NCI-H524 treated with DMSO at 0.1 percent for 48 hours (cell line): ENCODE measurements at regions not wholly inside any gene's neighbourhood (a gene's known extent, or its start where the extent isn't known, plus 50 kb on each side); places are given as distances from the start of the nearest gene placed in this dataset.
"Not testable (repeated sequence)": the region's sequence is repeated elsewhere in the genome, so short reads cannot be mapped to it uniquely, and the experiment has no call there.

Experiments used
- DNase-seq: peaks from one replicate; lab custom pipeline; 2025; lab: John Stamatoyannopoulos, UW

DNA sequence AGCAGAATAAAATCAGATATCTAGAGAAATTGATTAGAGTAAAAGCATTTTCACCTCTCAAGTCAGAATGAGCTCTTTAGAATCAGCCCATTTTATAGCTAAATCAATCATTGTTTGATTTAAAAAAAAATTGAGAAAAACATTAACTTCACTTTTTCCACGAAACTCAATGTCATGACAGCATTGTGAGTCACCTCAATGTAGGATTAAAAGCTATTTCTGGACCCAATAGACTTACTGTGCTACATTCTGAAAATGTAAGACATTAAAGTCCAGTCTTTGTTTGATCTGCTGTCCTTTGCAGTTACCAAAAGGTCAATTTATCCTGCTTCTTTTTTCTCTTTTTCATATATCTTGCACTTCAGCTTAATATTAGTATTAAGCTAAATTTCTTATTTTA lies 519.4 kb upstream of the ZNF337 start:
- no peak for DNase-seq

DNA sequence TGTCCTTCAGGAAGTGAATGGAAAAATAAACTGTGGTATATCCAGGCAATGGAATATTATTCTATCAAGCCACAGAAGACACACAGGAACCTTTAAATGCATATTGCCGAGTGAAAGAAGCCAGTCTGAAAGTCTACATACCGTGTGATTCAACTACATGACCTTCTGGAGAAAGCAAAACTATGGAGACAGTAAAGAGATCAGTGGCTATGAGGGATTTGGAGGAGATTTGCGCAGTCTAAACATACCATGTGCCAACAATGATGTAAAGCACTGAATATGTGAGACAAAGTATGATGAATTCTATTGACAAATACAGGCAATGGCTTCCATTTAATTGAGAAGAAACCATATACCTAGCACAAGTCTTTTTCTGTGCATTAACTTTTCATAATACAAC lies 518.3 kb upstream of the ZNF337 start:
- DNase-seq = no peak

DNA sequence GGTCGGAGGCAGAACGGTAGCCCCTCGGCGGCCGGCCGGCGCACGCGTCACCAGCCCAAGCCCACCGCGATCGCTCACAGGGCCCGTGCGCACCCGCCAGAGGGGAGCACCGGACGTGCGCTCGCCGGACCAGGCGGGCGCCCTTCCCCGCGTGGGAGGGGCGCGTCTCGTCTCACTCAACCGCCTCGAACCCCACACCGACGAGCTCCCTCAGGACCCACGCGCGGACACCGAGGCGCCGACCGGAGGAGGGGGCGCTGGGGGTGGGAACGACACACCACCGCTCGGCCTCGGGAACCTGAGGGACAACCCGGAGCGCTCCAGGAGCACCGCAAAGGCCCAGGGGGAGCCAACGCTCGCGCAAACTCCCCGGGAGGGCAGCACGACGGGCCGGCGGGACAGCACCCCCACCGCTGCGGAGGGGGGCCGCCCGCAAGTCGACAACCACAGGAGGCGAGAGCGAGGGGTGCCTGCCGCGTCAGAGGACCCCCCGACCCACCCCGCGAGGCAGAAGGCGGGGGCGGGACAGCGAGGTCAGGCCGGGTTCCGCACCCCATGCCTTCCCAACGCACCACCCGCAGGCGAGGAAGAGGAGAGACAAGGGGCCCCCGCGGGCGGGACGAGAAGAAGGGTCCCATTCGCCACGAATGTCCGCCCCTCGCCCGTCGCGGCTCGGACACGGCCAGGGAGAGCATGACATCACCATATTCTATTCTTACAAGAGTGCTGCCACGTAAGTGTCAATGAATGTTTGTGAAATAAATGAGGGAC lies 512.7 kb upstream of the ZNF337 start:
- DNase-seq = no peak

DNA sequence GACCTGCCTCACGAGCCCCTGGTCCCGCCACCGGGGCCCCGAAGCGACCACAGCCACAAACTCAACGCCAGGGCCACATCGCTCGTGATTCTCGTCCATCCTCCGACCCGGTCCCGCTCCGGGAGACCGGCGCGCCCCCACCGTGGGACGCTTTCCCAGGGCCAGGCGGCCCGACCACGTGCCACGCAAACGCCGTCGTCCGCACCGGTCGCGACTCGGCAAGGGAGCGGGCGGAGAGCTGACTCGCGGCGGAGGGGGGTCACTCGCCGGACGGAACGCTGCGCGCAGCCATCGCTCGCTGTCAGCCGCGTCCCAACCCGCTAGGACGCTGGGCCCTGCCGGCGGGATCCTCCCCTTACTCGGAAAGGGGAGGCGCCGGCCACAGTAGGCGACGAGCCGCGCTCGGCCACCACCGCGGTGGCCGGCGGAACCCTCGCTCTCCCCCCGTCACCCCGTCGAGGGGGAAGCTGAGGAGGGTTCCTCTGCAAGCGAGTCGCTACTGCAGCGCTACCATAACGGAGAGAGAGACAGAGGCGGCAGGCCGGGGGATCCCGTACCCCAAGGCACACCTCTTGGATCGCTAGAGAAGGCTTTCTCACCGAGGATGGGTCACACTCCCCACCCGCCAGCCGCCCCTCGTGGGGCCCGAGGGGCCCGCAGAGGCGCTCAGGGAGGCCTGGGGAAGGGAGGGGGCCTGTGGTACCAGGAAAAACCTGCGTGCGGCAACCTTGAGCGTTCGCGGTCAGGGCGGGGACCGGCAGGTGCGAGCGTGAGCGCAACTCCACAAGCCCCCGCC lies 511.8 kb upstream of the ZNF337 start:
- DNase-seq = peak; percentile 3

DNA sequence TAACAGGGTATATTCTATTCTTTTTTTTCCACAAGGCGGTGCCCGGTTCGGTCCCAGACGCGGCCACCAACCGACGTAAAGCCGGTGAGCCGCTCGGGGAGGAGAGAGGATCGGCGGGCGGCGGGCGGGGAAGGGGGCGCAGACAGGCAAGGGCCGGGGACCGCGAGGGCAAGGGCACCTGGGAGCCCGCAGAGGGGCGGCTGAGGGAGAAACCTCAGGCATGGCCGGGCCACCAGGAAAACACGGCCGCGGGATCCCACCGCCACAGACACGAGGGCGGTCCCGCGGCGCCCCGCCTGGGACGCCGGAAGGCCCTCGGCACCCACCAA lies 511.3 kb upstream of the ZNF337 start:
- DNase-seq = not testable (repeated sequence)

DNA sequence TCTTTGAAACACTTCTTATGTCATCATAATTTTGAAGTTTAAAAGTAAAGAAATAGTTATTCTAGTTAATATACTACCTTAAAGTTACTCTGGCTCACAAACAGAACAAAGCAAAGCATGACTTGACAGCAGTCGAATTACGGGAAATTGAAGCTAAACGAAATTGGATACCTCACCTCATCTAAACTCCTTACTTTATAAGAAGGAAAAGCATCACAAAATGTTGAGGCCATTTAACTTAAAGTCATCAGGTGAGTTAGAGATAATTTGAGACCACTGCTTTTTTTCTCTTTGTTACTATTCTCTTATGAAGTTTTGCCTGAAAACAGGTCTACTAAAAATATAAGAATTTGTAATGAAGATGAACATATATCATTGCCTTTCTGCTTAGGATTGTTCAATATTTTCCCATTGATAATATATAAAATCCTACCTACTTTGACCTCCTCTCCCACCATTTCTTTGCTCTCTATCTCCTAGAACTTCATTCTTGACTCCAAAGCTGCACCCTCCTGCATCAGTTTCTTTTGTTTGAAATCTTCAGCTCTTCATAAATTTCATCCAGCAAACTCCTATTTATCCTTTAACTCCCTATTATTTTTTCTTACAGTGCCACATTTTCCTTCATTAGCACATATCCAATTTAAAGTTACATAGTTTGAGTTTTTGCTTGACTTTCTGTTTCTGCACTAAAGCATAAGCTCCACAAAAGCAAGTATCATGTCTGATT lies 510.7 kb upstream of the ZNF337 start:
- no peak for DNase-seq

DNA sequence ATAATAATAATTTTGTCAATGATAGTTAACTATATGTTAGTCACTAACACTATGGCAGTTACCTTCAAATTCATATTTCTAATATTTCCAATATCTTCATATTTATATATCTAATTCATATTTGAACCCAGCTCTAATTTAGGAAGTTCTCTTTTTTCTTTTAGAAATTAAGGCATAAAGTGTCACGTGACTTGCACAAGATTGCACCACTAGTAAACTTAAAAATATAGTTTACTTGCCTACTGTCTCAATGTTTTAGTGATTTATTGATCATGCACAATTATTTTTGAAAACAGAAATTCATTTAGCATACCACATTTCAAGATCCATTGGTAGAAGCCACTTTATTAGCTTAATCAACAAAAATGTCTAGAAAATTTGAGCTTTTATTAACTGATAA lies 508.7 kb upstream of the ZNF337 start:
- DNase-seq = no peak

DNA sequence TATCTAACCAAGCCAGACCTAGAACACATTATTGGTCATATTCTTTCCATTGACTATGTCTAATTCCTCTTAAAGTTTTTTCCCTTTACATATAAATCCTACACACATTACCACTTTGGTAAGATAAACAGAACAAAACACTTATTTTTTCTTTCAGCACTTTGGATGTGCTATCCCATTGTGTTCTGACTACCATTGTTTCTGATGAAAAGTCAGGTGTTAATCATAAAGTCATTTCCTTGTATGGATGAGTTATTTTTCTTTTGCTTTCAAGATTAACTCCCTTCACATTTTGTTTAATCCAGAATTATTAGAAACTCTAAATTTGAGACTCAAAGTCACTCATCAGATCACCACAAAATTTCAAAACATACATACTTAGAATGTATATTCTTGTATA lies 504.4 kb upstream of the ZNF337 start:
- DNase-seq = not testable (repeated sequence)

DNA sequence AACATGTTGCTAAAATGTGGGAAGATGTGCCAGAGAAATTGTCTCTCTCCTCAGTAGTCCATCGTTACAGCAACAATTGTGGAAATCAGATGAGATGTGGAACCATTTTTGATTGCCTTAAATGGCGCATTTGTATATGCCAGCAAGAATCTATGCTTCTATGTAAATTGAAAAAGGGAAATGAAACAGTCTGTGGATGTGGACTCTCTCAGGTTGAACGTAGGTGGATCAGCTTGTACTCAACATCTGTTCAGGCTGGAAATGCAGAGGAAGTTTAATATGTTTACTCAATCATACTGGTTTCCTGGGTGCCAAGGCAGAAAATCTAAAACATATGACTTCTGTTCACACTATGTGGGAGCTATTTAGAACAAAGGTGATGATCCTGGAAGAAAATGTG lies 490.7 kb upstream of the ZNF337 start:
- not testable (repeated sequence) for DNase-seq

DNA sequence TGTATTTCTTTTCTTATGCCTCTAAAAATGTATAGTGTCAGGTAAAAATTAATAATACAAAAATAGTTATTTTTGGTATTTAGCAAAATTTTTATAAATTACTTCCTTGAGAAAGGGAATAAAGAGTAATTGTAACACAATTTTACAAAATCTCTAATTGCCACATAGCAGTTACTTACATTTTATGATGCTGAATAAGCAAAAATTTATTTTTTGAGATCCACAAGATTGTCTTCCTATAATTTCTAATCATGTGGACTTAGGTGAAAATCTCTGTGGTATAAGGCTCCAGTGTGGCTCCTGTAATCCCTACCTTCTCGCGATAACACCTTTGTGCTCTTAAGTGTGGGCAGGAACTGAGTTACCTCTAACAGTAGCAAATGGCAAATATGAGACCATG lies 487.1 kb upstream of the ZNF337 start:
- not testable (repeated sequence) for DNase-seq

DNA sequence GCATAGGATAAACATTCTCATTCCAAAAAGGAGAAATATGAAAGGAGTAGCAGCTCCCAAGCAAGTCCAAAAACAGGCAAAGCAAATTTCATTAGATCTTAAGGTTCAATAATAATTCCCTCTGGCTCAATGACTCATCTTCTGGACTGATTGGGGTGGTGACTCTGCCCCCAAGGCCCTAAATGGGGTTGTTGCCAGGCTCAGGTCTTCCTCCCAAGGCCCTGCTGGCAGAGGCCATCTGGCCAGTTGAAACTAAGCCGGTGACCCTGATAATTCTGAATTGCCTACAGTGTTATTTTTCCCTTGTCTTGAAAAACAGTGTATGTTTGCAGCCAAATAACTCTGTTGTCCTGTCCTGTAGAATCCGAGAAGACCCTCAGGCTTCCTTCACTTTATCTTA lies 484.7 kb upstream of the ZNF337 start:
- DNase-seq = not testable (repeated sequence)

DNA sequence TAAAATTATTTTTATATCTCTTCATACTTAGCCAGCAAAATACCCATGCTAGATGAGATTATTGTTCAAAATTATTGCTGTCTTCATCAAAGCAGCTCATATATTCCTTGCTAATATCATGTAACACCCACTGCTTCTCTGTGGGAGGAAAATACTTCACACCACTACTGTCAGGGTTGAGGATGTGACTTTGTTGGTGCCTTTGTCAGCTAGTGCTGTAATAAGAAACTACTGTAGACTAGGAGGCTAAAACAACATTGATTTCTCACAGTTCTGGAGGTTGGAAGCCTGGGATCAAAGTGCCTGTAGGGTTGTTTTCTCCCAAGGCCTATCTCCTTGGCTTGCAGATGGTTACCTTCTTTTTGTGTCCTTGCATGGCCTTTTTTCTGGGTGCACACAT lies 475.2 kb upstream of the ZNF337 start:
- not testable (repeated sequence) for DNase-seq

DNA sequence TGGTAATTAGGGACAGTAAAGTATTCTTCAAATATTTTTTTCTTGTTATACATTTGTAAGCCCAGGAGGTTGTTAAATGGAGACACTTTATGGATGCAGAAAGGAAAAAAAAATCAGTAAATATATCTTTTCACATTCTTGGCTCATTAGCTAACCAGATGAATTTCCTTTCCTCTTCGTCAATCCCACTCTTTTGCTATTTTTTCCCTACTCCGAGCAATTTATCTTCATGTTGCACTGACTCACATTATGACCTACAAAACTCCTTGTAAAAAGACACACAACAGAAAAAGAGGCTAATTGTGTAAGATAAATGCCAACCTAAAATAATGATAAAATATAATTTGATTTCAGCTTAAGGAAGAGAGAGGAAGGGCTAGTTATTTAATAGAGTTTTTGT lies 472.9 kb upstream of the ZNF337 start:
- no peak for DNase-seq

DNA sequence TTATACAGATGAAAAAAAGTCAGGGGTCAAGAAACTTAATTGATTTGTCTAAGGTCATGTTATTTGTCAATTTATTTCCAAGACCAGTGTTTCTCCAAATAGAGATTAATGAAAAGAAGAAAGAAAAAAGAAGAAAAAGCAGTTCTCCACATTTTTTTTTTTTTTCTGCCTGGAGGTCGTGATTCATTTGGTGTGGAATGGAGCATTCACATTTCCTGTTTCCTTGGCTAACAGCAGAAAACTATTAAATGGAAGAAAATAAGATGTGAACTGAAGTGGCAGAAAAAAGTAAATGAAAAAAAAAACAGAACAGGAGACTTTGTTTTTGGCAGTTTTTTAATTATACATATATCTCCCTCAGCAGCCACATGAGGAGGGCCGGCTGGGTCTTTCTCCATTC lies 470.8 kb upstream of the ZNF337 start:
- no peak for DNase-seq

DNA sequence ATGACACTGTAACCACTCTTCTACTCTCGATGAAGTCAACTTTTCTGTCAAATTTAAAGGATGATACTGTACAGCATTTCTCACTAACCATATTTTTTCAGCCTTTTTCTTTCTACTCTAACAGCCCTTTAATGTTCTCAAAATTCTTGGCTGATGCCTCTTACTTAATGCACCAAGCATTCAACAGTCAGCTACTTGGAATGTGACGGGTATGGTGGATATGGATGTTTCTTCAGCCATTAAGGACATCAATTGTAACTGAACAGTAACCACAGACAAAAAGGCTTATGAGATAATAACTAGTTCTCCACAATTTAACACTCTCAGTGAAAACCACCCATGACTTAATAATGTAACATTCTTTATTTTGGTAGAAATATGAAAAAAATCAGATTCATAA lies 467.2 kb upstream of the ZNF337 start:
- no peak for DNase-seq

DNA sequence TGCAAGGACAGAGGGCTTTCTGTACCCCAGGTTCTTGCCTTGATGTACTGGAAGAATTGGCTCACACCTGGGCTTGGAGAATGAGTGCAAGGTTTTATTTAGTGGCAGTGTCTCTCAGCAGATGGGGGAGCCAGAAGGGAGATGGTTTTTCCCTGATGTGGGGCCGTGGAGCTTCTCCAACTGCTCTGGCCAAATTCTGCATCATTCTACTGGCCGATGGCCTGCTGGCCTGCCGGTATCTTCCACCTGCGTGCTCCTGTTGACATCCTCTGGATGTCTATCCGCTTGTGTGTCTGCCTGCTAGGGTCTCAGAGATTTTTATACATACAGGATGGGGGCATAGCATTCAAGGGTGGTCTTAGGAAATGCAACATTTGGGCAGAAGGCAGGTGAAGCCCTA lies 466.5 kb upstream of the ZNF337 start:
- not testable (repeated sequence) for DNase-seq

DNA sequence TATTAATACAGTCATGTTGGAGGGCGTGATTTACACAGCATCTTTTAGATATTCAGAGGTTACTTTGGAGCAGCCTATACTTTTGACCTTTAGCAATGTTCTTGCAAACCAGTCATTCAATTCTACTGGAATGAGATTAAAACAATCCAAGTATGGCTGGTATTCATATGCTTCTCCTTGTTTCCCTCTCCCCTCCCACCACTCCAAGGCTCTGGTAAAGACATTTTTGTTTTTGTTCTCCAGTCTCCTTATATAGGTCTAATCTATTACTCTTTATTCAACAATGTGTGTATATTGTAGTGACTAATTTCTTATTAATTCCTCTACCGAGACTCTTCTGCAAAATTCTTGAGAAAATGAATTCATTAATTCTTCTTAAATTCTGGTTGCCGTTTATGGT lies 465.1 kb upstream of the ZNF337 start:
- not testable (repeated sequence) for DNase-seq

DNA sequence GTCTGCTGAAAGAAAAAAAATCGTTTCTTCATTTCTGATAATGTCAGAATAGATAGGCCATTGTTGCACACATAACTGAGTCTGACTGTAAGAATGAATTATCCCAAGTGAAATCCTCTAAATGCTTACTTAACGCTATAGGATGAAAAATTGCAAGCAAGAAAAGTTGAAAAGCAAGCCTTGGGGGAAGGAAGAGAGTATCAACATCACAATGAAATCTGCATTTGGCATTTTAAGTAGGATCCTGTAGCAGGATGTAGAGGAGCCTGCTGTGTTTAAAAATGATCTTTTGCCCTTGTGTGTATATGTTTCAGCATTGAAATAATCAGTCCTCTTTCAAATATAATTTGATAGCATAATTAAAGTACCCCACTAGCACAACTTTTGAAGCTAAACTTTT lies 464.3 kb upstream of the ZNF337 start:
- not testable (repeated sequence) for DNase-seq

DNA sequence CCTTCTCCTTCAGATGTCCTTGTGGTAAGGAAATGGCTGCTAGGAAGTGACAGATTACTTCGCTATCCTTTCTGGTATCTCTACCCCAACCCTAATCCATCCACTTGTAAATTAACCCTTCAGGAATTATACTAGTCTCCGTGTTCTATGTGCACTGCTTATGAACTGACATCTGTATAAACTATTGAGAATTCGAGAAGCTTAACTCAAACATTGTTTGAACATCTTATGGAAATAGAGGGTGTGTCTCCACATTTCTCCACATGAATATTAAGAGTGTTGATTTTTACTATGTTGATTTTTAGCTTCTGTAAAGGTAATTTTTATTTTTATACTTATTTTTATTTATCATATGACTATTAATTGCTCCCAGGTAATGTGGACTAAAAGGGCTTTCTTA lies 457.6 kb upstream of the ZNF337 start:
- DNase-seq = no peak

DNA sequence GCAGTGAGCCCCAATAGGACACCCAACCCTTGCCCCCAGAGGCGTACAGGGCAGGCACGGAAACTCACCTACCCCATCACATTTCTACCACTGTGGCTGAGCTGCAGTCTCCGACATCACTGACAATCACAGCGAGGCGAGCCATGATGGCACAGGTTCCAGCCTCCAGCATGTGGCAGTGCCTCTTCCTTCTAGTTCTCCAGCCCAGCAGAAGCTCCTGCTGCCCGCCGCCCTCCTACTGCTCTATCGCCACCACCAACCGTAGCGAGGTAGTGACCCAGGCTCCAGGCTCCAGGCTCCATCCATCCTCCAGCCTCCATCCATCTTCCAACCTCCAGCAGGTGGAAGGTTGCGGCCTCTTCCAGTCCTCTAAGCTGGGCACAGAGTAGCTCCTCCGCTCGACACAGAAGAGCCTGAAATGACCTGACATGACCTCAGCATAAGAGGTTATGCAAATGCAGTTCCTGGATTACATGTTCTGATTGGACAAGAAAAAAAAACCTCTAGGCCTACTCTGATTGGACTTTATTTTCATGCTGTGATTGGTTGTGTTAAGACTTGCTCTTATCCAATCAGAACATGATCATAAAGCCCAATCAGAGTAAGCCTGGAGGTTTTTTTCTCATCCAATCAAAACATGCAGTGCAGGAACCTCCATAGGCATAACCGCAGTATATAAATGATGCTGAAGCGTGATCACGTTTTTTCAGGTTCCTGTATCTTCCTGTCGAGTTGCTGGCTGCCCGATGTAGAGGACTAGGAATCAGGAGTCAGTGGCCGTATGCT lies 438.9 kb upstream of the ZNF337 start:
- DNase-seq = peak; percentile 79

DNA sequence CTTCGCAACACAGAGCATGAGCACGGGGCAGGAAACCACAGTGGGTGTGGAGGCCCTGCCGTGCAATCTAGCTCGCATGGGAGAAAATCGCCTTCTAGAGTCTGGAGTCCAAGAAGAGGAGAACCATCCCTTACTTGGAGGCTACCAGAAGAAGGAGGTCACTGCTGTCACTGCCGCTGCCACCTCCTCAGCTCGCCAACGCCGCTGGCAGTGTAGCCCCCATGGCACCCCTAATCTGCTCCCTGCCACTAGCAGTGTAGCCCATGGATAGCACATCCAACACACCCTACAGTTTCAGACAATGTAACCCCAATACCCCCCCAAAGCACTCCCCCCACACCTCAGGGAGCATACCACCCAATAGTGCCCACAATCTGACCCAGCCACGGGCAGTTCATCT lies 438.0 kb upstream of the ZNF337 start:
- DNase-seq = no peak

DNA sequence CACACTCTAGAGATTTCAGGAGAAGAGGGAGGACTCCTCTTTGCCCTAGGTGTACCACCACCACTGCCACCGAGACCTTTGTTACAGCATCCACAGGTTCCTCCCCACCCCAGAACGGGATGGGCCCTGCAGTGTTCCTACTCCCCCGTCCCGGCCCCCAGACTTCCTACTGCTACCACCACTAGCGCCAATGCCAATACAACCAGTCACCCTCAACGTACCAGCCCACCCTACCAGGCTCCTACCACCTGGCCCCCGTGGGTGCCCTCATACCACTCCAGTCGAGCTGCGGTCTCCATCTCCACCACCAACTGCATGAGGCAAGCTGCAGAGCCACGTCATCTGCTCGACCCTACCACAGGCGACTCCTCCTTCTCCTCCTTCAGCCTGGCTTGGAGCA lies 437.1 kb upstream of the ZNF337 start:
- DNase-seq = not testable (repeated sequence)
